Activated CD4-positive, alpha-beta T cell treated with anti-CD3 and anti-CD28 coated beads, Interleukin-2, amount 50 U/mL, for 16 hours (primary cell): ENCODE measurements at regions not wholly inside any gene's neighbourhood (a gene's known extent, or its start where the extent isn't known, plus 50 kb on each side); places are given as distances from the start of the nearest gene placed in this dataset.
A peak's percentile ranks its signal among the peaks of the same experiment; 100 is the strongest.
"Not testable (repeated sequence)": the region's sequence is repeated elsewhere in the genome, so short reads cannot be mapped to it uniquely, and the experiment has no call there.

ENCODE experiments used
- DNase-seq: peaks from one replicate; pipeline ENCODE4 v3.0.0-alpha.2; 2020

DNA sequence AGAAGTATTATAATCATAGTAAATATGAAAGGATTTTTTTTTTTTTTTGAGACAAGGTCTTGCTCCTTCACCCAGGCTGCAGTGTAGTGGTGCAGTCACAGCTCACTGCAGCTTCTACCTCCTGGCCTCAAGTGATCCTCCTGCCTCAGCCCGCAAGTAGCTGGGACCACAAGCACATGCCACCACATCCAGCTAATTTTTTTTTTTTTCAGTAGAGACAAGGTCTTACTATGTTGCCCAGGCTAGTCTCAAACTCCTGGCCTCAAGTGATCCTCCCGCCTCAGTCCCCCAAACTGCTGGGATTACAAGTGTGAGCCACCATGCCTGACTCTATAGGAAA, 86.2 kb upstream of the FOXN2 start:
- no peak for DNase-seq

- no peak for DNase-seq
These were observed 85.4 kb upstream of the FOXN2 start for GRCh38 chr2:48229063-48229462.

DNA sequence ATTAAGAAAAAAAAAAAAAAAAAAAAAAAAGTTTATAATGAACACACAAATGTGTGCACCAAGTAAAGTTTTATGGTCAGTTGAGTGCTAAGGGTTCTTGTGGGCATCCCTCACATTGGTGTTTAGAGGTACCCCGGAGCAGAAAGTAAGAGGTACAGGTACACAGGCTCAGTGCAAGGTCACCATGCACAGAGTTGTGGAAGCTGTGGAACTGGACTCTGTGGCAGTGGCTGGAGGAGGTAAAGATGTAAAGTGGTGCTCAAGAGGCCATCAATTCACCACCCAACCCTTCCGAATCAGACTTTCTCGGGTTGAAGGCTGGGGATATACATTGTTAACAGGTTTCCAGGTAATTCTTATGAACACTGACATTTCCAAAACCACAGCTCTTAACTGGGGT, 83.6 kb upstream of the FOXN2 start:
- no peak for DNase-seq

- no peak for DNase-seq
These were observed 82.1 kb upstream of the FOXN2 start for GRCh38 chr2:48232351-48232750.

DNA sequence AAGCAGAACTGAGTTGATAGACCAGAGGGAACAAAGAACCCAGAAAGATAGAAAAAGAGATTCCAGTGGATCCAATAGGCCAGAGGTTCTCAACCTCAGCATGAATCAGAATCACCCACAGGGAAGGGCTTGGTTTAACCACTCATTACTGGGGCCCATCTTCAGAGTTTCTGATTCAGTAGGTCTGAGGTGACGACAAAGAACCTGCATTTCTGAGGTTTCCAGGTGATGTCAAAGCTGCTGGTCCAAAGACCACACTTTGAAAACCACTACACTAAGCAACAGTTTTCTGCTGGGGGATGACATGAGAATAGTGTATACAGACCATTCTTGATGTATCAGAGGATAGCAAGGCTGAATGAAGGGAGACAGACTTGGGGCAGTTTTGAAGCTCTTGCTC, 81.5 kb upstream of the FOXN2 start:
- peak; percentile 45 for DNase-seq

DNA sequence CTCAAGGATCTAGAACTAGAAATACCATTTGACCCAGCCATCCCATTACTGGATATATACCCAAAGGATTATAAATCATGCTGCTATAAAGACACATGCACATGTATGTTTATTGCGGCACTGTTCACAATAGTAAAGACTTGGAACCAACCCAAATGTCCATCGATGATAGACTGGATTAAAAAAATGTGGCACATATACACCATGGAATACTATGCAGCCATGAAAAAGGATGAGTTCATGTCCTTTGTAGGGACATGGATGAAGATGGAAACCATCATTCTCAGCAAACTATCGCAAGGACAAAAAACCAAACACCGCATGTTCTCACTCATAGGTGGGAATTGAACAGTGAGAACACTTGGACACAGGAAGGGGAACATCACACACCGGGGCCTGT, 80.7 kb upstream of the FOXN2 start:
- DNase-seq: not testable (repeated sequence)

DNA sequence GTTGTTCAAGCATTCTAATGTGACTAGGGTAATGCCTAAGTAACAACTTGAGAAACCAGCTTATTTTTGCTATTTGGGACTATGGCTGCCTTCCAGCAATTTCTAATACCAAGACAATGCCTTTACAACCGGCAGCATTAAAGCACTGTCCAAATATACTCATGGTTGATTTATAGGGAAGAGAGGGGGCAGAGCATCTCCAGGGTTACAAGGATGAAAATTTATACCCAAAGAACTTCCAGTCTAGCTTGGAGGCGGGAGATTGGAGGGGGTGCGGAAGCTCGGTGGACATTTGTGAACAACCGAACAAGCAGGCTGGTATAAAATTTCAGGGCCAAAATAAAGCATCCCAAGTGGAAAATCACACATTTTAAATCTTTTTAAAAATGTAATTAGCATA, 79.4 kb upstream of the FOXN2 start:
- no peak for DNase-seq

- no peak for DNase-seq
These were observed 76.1 kb upstream of the FOXN2 start for GRCh38 chr2:48238381-48238780.

DNA sequence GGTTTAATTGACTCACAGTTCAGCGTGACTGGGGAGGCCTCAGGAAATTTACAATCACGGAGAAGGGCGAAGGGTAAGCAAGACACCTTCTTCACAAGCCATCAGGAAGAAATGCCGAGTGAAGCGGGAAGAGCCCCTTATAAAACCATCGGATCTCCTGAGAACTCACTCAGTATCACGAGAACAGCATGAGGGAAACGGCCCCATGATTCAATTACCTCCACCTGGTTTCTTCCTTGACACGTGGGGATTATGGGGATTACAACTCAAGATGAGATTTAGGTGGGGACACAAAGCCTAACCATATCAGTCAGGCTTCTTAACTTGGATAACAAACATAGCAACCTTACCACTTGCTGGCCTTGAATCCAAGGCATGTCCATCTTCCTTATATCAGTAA, 73.6 kb upstream of the FOXN2 start:
- DNase-seq: no peak

- DNase-seq: no peak
These were observed 67.3 kb upstream of the FOXN2 start for GRCh38 chr2:48247206-48247605.

GRCh38 chr2:48248251-48248933, 66.1 kb upstream of the FOXN2 start:
- DNase-seq: peak; percentile 67

- DNase-seq: no peak
These were observed 65.5 kb upstream of the FOXN2 start for GRCh38 chr2:48249025-48249424.

DNA sequence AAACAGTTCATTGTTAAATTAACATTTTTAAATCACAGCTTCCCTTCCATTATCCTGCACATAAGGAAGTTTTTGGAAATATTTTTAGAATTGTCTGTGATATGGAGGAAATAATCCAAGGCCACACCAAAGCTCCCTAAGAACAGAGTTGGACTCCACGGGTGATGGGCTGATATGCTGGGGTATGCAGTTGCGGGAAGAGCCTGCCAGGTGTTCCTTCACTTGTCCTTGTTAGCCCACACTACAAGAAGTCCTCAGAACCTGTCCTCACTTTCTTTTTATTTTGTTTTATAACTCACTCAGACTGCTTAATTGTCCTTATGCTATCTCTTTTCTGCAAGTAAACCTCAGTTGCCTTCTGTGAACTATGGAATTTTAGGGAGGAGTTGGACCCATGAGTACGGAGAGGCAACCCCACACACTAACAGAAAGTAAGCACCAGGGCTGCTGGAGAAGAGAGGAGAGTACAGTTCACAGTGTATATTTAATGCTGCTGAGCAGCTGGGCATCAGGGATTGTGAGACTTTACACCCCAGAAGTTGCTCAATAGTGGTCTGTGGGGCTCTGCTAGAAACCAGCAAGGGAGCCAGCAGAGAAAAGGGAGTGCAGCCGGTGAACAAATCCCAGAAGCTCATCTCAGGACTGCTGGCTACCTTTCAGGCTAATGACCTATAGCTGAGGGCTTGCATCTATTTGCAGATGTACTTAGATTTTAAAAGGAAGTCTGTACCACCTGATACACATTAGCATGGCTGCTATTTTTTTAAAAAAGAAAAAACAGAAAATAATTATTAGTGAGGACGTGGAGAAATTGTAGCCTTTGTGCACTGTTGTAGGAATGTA, 64.6 kb upstream of the FOXN2 start:
- no peak for DNase-seq

GRCh38 chr2:48250474-48250844, 64.0 kb upstream of the FOXN2 start:
- no peak for DNase-seq

DNA sequence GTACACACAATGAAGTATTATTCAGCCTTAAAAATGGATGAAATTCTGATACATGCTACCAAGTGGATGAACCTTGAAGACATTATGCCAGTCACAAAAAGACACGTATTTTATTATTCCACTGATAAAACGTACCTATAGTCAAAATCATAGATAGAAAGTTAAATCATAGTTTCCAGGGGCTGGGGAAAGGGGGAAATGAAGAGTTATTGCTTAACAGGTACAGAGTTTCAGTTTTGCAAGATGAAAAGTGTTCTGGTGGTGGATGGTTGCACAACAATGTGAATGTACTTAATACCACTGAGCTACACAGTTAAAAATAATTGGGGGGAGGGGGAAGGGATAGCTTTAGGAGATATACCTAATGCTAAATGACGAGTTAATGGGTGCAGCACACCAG, 63.5 kb upstream of the FOXN2 start:
- peak; percentile 58 for DNase-seq

GRCh38 chr2:48251437-48252148, 62.9 kb upstream of the FOXN2 start:
- no peak for DNase-seq

DNA sequence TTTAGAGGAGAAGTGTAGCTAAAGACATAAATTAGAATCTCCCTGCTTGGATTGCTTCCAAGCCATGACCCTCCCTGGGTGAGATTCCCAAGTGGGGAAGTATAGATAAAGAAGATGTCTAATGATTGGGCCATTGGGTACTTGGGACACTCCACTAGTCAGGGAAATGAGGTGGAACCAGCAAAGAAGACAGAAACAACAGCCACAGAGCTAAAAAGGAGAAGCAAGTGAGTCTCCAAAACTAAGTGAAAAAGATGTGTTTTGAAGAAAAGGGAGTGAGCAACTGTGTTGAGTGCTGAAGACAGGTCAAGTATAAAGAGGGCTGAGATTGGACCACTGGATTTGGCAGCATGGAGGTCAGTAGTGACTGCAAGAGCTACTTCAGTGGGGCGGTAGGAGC, 61.2 kb upstream of the FOXN2 start:
- no peak for DNase-seq

DNA sequence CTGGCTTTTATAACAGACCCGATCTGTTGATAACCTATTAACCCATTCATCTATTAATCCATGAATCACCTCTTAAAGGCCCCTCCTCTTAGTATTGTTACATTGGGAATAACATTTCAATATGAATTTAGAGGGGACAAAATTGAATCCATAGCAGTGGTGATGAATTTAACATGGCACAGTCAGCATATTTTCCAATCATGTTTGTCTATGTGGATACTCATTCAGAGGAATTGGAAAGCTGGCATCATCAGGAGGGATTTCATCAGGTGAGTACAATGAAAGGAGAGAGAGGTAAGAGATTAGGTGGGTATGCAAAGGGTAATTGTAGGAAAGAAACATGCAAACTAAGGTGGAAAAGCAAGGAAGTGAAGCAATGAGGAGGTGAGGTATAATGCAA, 59.6 kb upstream of the FOXN2 start:
- no peak for DNase-seq

DNA sequence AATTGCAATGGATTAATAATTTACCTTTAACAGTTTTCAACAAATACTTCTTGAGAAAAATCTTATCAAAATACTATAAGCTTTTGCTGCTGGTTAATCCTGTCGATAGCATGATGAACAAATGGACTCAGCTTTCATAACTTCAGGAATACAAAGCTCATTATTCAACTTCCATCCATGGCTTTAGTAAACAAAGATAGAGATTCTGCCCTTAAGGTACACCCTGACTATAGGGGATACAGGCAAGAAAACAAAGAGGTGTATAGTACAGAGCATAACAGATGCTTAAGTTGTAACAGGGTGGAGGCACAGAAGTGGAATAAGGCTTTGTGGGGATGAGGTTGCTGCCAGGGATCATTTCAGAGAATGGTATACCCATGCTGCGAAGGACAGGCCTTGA, 57.0 kb upstream of the FOXN2 start:
- DNase-seq: no peak

DNA sequence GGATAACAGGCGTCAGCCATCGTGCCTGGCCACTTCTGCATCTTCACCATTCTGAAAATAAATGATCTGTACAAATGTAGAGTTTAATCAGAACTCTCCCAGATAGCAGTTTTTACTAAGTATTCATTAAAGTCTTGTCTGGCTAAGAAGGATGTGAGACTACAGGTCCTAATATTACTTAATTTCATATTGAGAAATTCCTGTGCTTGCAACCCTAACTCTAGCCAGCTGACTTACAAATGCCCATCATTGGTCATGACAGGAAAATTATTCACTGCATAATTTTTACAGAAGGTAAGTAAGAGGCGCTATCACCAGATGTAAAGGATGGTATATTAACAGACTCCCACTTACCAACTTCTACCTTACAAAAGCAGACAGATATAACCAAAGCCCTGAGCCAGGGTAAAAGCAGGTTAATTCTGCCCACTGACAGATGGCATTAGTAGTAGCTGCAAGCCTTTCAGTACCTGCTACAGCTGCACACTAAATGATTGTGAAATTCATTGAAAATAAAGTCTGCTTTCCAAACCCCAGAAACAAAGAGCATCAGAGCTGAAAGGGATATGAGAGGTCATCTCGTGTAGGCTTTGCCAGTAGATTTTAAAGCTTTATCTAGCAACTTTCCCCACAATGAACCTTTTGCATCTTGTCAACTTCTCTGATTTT, 55.9 kb upstream of the FOXN2 start:
- DNase-seq: no peak

DNA sequence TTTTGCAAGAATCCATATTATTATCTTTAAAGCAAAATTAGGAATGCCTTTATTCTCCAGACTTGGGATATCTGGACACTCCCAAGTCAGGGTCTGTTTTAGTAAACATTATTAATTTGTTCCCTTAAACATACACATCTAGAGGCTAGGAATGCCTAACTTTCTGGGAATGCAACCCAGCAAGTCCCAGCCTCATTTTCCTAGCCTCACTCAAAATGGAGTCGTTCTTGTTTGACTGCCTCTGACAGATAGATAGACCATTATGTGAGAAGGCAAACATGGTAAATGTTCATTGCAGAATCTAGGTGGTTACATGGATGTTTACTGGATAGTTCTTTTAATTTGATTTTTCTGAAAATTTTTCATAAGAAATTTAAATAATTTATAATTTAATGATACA, 54.7 kb upstream of the FOXN2 start:
- DNase-seq: no peak

- no peak for DNase-seq
These were observed 49.9 kb upstream of the FOXN2 start for GRCh38 chr2:48264627-48265026.
